GM19035 (cell line): ENCODE measurements at regions not wholly inside any gene's neighbourhood (a gene's known extent, or its start where the extent isn't known, plus 50 kb on each side); places are given as distances from the start of the nearest gene placed in this dataset.
"Not testable (repeated sequence)": the region's sequence is repeated elsewhere in the genome, so short reads cannot be mapped to it uniquely, and the experiment has no call there.

ENCODE experiments used
- ATAC-seq: cut with Tn5 transposase; IDR thresholded peaks from one replicate; pipeline ENCODE4 v1.9.1; 2021; ENCODE audit not compliant: unreplicated experiment

DNA sequence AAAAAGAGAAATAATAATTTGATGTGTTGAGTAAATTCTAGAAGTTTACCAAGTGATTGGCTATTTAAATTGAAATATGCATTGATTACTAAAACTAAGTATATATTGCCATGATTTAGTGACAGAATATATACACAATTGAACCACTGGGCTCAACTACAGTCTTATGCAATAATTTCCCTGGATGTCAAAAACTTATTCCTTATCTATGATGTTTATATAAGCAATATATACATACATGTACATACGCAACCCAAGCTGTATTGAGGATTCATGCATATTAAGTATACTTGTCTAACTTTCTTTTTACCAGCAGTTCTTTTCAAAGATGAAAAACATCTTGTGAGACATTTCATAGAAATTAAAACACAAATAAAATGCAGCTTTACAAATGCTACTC, 165.8 kb downstream of the ZIC4 start:
- no peak for ATAC-seq

- no peak for ATAC-seq
These were observed 168.4 kb downstream of the ZIC4 start for GRCh38 chr3:147237991-147238390.

DNA sequence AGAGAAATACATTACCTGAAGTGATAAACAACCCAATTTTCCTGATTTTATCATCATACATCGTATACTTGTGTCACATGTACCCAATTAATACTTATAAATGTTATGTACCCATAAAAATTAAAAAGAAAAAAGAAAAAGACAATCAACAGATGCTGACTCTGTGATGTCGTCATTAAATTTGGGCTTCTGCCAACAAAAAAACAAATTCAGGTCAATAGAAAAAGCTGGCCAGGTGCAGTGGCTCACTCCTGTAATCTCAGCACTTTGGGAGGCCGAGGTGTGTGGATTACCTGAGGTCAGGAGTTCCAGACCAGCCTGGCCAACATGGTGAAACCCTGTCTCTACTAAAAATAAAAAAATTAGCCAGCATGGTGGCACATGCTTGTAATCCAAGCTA, 174.4 kb downstream of the ZIC4 start:
- ATAC-seq: not testable (repeated sequence)

DNA sequence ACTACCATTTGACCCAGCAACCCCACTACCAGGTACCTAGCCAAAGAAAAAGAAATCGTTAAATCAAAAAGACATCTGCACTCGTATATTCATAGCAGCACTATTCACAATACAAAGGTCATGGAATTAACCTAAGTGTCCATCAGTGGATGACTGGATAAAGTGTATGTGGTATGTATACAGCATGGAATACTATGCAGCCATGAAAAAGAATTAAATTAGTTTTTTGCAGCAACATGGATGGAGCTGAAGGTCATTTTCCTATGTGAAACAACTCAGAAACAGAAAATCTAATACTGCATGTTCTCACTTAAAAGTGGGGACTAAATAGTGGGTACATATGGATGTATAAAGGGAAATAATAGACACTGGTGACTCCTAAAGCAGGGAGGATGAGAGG, 175.2 kb downstream of the ZIC4 start:
- ATAC-seq: no peak

GRCh38 chr3:147222291-147222690, 184.1 kb downstream of the ZIC4 start:
- no peak for ATAC-seq

GRCh38 chr3:147218965-147219364, 187.4 kb downstream of the ZIC4 start:
- no peak for ATAC-seq

GRCh38 chr3:147216143-147216673, 190.1 kb downstream of the ZIC4 start:
- ATAC-seq: no peak

GRCh38 chr3:147215660-147216059, 190.7 kb downstream of the ZIC4 start:
- no peak for ATAC-seq

DNA sequence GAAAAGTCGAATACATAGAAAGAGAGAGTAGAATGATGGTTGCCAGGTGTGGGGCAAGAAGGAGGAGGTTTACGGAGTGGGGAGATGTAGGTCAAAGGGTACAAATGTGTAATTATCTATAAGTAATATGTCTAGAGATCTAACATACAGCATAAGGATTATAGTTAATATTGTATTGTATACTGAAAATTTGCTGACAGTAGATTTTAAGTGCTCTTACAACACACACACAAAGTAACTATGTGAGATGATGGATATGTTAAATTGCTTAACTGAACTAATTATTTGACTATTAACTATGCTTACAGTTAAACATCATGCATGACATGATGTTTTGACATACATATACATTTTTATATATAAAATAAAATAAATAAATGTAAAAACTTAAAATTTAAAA, 192.7 kb downstream of the ZIC4 start:
- no peak for ATAC-seq

GRCh38 chr3:147210676-147211075, 195.7 kb downstream of the ZIC4 start:
- ATAC-seq: no peak

DNA sequence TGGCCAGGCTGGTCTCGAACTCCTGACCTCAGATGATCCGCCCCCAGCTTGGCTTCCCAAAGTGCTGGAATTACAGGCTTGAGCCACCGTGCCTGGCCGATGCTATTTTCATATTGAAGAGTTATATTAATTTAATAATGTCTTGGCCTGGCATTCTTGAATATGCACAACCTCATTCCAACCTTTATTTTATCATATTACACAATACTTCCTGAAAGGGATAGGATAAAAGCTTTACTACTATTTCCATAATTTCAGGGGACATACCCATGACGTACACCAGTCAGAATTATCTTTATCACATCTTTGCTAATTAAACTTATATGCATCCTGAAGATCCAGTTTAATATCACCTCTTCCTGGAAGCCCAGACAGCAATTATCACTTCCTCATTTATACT, 205.3 kb downstream of the ZIC4 start:
- no peak for ATAC-seq

DNA sequence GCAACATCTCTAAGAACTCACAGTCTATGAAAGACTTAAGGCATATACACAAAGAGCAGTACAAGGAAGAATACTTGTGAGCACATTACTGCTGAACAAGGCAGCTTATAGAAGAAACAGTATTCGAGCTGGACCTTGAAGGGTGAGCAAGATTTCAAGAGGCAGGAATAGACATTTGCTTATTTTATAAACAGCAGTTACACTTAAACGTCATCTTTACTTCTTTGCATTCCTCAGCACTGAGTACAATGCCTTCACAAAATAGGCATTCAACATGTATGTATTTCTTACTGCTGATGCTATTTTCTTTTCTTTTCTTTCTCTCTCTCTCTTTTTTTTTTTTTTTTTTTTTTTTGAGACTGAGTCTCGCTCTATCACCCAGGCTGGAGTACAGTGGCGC, 205.8 kb downstream of the ZIC4 start:
- no peak for ATAC-seq

DNA sequence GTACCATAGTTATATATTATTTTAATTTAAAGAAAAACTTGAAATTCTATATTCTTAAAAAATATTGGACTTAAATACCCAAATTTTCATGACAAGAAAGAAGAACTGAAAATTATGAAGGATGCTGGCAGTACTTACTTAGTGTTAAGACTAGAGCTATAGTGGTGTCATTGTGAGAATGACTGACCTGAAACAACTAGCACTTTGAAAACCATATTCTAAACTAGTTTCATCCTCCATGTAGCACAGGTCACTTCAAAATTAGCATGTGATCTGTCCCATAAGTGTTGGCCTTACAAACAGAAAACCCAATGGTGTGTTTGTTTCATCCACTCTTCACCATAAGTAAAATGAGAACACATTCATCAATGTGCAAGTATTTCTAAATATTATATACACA, 208.6 kb downstream of the ZIC4 start:
- ATAC-seq: no peak

GRCh38 chr3:147195887-147196286, 210.5 kb downstream of the ZIC4 start:
- ATAC-seq: no peak

DNA sequence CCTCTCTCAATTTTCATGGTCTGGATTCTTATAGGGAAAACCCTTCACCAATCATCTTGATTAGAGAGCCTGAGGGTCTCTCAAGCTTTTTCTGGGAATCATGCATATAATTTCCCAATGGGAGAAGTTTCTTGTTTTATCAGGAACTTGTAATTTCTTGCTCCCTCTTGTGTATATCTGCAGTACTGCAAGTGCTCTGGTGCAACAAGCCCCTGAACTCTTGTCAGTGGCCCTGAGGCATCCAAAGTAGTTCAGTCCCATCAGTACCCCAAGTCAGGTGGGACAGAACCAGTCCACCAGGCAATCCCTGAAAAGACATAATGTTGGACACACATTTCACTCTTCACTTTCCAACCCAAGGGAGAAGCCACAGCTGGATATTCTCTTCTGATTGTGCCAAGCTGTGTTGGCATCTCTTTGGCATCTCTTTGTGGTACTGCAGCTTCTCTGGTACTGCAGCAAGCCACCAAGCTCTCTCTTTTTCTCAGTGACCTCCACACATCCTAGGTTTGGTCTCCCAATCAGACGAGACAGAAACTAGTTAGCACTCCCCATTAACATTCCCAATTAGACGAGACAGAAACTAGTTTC, 214.5 kb downstream of the ZIC4 start:
- ATAC-seq: peak; percentile 74

GRCh38 chr3:147189016-147189415, 217.3 kb downstream of the ZIC4 start:
- ATAC-seq: no peak

DNA sequence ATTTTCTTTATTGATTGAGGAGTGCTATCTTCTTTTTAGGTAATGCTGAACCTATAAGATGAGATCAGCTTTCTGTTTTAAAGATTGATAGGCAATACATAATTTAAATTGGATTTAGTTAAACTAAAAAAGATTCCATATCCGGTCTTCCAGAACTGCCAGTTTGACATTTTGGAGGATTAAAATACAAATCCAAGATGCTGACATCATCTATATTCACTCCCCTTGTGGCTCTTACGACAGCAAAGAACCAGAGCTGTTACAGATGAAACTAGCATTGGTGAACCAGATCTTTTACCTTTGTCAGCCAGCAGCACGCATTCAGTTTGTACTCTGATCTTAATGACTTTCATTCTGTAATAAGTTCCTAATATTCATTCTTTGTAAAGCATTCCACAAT, 218.7 kb downstream of the ZIC4 start:
- ATAC-seq: no peak

DNA sequence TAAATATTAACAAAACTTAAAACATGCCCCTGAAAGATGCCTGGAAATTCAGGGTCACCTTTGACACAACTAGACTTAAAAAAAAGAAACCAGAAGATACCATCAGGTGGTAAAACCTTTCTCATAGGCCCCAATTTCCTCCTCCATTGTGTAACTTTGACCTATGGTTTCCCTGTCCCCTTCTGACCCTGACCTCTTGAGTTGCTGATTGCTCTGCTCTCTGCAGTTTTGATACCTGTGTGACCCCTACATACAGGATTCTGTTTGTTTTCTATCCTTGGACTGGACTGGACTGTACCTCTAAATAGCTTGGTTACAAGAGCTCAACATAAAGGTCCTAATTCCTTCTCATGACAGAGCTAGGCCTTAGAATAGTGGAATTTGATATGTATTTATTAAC, 220.6 kb downstream of the ZIC4 start:
- no peak for ATAC-seq

GRCh38 chr3:147184794-147185193, 221.5 kb downstream of the ZIC4 start:
- no peak for ATAC-seq

DNA sequence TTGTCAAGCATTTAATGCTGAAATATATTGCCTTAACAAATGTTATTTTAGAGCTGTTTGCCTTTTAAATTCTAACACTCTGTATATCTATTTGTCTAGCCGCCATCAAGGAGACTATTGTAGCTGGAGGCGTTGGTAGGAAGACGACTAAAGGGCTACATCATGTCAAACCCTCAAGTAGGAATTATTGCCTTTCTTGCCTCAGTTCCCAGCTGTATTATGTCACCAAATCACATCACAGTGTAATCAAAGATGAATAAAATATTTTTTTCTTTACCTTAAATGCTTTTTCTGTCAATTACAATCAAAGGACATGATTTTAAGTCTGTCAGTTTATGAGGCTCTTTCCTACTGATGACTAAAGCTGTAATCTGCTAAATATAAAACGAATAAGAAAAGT, 233.1 kb downstream of the ZIC4 start:
- no peak for ATAC-seq

- ATAC-seq: no peak
These were observed 243.6 kb downstream of the ZIC4 start for GRCh38 chr3:147162743-147163142.

GRCh38 chr3:147161833-147162232, 244.5 kb downstream of the ZIC4 start:
- ATAC-seq: no peak

GRCh38 chr3:147160984-147161383, 245.4 kb downstream of the ZIC4 start:
- ATAC-seq: no peak
